ENCODE measurements at regions not wholly inside any gene's neighbourhood (a gene's known extent, or its start where the extent isn't known, plus 50 kb on each side); places are given as distances from the start of the nearest gene placed in this dataset.

DNA sequence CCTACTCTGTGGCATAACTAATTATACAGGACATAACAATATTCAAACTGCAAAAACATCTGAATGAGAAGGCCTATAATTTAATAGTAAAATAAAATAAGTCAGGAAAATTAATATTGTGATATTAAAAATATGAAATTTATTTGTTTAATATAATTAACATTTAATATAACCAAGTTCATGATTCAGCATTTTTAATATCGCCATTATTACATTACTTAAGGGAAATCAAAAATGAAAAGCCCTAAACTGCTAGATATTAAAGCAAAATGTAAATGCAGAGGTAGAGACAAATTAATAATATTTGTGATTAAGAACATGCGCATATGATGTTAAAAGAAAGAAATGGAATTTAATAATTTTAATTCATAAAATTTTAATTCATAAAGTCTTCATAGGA, 683.4 kb upstream of the EYS start:
- no peak overlapping the region for H3K9ac ChIP-seq (ENCODE audit: low read depth, low read length)
- no peak overlapping the region for H2AFZ ChIP-seq (ENCODE audit: low read depth, low read length)
- H3K9me3 ChIP-seq (ENCODE audit: insufficient read depth, low read length, severe bottlenecking) = no peaks in the 10 kb centered on the region
- no peak overlapping the region for H3K27ac ChIP-seq (ENCODE audit: low read length)
- no peak overlapping the region for H3K4me2 ChIP-seq (ENCODE audit: insufficient read depth, low read length)
- ATAC-seq (ENCODE audit: insufficient read depth, low read depth) (no peak), DNase-seq (no peak)
- no peaks in the 10 kb centered on the region for H3K79me2 ChIP-seq (ENCODE audit: insufficient read depth, low read length)
- no peaks in the 10 kb centered on the region for H4K20me1 ChIP-seq (ENCODE audit: insufficient read depth, low read length)
- H3K27me3 ChIP-seq (ENCODE audit: insufficient read depth, low read length, poor library complexity) = no peaks in the 10 kb centered on the region
- H3K4me3 ChIP-seq (ENCODE audit: low read depth in 1 of 2, low read length in 2 of 2) = no peak overlapping the region
- TF ChIP-seq EZH2 (IDR thresholded peaks at IDR 0.05; ENCODE audit: borderline replicate concordance, low read depth, low read length, severe bottlenecking) = no peak
- TF ChIP-seq, protein P1, sequence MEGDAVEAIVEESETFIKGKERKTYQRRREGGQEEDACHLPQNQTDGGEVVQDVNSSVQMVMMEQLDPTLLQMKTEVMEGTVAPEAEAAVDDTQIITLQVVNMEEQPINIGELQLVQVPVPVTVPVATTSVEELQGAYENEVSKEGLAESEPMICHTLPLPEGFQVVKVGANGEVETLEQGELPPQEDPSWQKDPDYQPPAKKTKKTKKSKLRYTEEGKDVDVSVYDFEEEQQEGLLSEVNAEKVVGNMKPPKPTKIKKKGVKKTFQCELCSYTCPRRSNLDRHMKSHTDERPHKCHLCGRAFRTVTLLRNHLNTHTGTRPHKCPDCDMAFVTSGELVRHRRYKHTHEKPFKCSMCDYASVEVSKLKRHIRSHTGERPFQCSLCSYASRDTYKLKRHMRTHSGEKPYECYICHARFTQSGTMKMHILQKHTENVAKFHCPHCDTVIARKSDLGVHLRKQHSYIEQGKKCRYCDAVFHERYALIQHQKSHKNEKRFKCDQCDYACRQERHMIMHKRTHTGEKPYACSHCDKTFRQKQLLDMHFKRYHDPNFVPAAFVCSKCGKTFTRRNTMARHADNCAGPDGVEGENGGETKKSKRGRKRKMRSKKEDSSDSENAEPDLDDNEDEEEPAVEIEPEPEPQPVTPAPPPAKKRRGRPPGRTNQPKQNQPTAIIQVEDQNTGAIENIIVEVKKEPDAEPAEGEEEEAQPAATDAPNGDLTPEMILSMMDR (IDR thresholded peaks at IDR 0.05; ENCODE audit: borderline replicate concordance, extremely low read depth, low read length, poor library complexity, severe bottlenecking) = no peak
- H3K4me1 ChIP-seq (ENCODE audit: insufficient read depth, low read length) = no peaks in the 10 kb centered on the region
- H3K36me3 ChIP-seq (ENCODE audit: insufficient read depth, low read length) = no peaks in the 10 kb centered on the region

DNA sequence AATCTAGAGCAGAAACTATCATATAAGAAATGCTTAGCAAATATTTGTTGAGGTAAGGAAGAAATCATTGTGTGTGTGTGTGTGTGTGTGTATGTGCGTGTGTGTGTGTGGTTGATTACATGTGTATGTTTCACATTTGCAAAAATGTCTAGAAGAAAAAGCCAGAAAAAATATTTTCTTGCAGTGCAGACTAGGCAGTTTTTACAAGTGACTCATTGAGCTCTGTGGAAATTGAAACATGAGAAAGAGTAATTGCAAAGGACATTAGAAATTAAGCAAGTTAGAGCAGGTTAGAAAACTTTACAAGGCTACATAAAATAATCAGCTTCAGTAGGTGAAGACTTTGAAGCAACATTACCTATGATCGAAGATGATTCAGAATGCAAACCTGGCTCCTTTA, 669.0 kb upstream of the EYS start:
- Histone ChIP-seq H3K36me3 (ENCODE audit: insufficient read depth, low read length) (no peaks in the 10 kb centered on the region), H3K4me3 (ENCODE audit: low read depth in 1 of 2, low read length in 2 of 2) (no peak overlapping the region), H3K9ac (ENCODE audit: low read depth, low read length) (no peak overlapping the region), H2AFZ (ENCODE audit: low read depth, low read length) (no peak overlapping the region), H3K4me2 (ENCODE audit: insufficient read depth, low read length) (no peak overlapping the region), H3K9me3 (ENCODE audit: insufficient read depth, low read length, severe bottlenecking) (no peaks in the 10 kb centered on the region), H3K27me3 (ENCODE audit: insufficient read depth, low read length, poor library complexity) (no peaks in the 10 kb centered on the region), H3K27ac (ENCODE audit: low read length) (no peak overlapping the region), H3K79me2 (ENCODE audit: insufficient read depth, low read length) (no peaks in the 10 kb centered on the region), H3K4me1 (ENCODE audit: insufficient read depth, low read length) (no peaks in the 10 kb centered on the region), H4K20me1 (ENCODE audit: insufficient read depth, low read length) (no peaks in the 10 kb centered on the region)
- no peak for DNase-seq
- no peak for TF ChIP-seq EZH2 (IDR thresholded peaks at IDR 0.05; ENCODE audit: borderline replicate concordance, low read depth, low read length, severe bottlenecking)
- TF ChIP-seq, protein P1 (IDR thresholded peaks at IDR 0.05; ENCODE audit: borderline replicate concordance, extremely low read depth, low read length, poor library complexity, severe bottlenecking) = no peak
- ATAC-seq (ENCODE audit: insufficient read depth, low read depth) = no peak

DNA sequence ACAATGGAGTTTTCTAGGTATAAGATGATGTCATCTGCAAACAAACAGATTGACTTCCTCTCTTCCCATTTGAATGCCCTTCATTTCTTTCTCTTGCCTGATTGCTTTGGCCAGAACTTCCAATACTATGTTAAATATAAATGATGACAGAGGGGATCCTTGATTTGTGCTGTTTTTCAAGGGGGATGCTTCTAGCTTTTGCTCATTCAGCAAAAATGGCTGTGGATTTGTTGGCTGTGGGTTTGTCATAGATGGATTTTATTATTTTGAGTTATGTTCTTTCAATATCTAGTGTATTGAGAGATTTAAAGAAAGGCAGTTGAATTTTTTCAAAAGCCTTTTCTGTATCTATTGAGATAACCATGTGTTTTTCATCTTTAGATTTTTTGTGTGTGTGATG, 662.4 kb upstream of the EYS start:
- Histone ChIP-seq H2AFZ (ENCODE audit: low read depth, low read length) (no peak overlapping the region), H4K20me1 (ENCODE audit: insufficient read depth, low read length) (no peaks in the 10 kb centered on the region), H3K36me3 (ENCODE audit: insufficient read depth, low read length) (no peaks in the 10 kb centered on the region), H3K4me2 (ENCODE audit: insufficient read depth, low read length) (no peak overlapping the region), H3K4me3 (ENCODE audit: low read depth in 1 of 2, low read length in 2 of 2) (no peak overlapping the region), H3K79me2 (ENCODE audit: insufficient read depth, low read length) (no peaks in the 10 kb centered on the region), H3K9me3 (ENCODE audit: insufficient read depth, low read length, severe bottlenecking) (no peaks in the 10 kb centered on the region), H3K4me1 (ENCODE audit: insufficient read depth, low read length) (no peaks in the 10 kb centered on the region), H3K9ac (ENCODE audit: low read depth, low read length) (no peak overlapping the region), H3K27me3 (ENCODE audit: insufficient read depth, low read length, poor library complexity) (no peaks in the 10 kb centered on the region), H3K27ac (ENCODE audit: low read length) (no peak overlapping the region)
- TF ChIP-seq, protein P1 (IDR thresholded peaks at IDR 0.05; ENCODE audit: borderline replicate concordance, extremely low read depth, low read length, poor library complexity, severe bottlenecking) = no peak
- no peak for TF ChIP-seq EZH2 (IDR thresholded peaks at IDR 0.05; ENCODE audit: borderline replicate concordance, low read depth, low read length, severe bottlenecking)
- no peak for DNase-seq
- ATAC-seq (ENCODE audit: insufficient read depth, low read depth) = no peak

DNA sequence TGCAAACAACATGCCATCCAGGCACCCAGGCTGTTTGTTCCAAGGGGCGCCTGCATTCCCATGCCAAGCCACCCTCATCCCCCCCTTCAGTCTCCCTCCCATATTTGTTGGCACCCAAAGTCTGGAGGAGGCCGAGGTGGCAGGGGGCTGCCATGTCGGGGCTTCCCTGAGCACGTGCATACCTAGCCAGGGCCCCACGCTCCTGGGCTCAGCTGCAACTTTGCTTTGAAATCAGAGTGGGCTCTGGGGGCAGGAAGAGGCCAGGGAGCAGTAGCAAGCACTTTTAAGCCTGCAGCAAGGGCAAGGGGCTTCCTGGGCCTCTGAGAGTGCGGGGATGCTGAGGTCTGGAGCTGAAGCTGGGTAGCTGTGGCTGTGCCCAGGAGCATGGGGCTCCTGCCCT, 655.9 kb upstream of the EYS start:
- no peak overlapping the region for H3K4me2 ChIP-seq (ENCODE audit: insufficient read depth, low read length)
- DNase-seq (no peak), ATAC-seq (ENCODE audit: insufficient read depth, low read depth) (no peak)
- TF ChIP-seq, protein P1 (IDR thresholded peaks at IDR 0.05; ENCODE audit: borderline replicate concordance, extremely low read depth, low read length, poor library complexity, severe bottlenecking) = no peak
- no peak for TF ChIP-seq EZH2 (IDR thresholded peaks at IDR 0.05; ENCODE audit: borderline replicate concordance, low read depth, low read length, severe bottlenecking)
- no peaks in the 10 kb centered on the region for H3K36me3 ChIP-seq (ENCODE audit: insufficient read depth, low read length)
- no peak overlapping the region for H2AFZ ChIP-seq (ENCODE audit: low read depth, low read length)
- no peak overlapping the region for H3K9ac ChIP-seq (ENCODE audit: low read depth, low read length)
- no peaks in the 10 kb centered on the region for H3K9me3 ChIP-seq (ENCODE audit: insufficient read depth, low read length, severe bottlenecking)
- no peaks in the 10 kb centered on the region for H3K27me3 ChIP-seq (ENCODE audit: insufficient read depth, low read length, poor library complexity)
- H3K4me3 ChIP-seq (ENCODE audit: low read depth in 1 of 2, low read length in 2 of 2) = no peak overlapping the region
- H3K27ac ChIP-seq (ENCODE audit: low read length) = no peak overlapping the region
- H3K4me1 ChIP-seq (ENCODE audit: insufficient read depth, low read length) = no peaks in the 10 kb centered on the region
- no peaks in the 10 kb centered on the region for H4K20me1 ChIP-seq (ENCODE audit: insufficient read depth, low read length)
- no peaks in the 10 kb centered on the region for H3K79me2 ChIP-seq (ENCODE audit: insufficient read depth, low read length)
